CD14-positive monocyte (primary cell): ENCODE measurements at regions not wholly inside any gene's neighbourhood (a gene's known extent, or its start where the extent isn't known, plus 50 kb on each side); places are given as distances from the start of the nearest gene placed in this dataset.

ENCODE experiments used
- DNase-seq, 3 donors: peaks; one replicate each; pipeline ENCODE4 v3.0.0-alpha.2; 2011 to 2022
- H2AFZ ChIP-seq: 2 replicates; pipeline ENCODE4 v1.6.0; 2012; ENCODE audit warnings: mild to moderate bottlenecking, low read depth, low read length, inconsistent platforms; ENCODE audit not compliant: insufficient read depth, poor library complexity, severe bottlenecking
- H3K27ac ChIP-seq, 2 donors: 1 replicate in 1 of 2; 2 replicates in 1 of 2; pipeline ENCODE4 v1.5.1; 2012 to 2013; ENCODE audit warnings: low read length in 2 of 2, control low read depth in 1 of 2, inconsistent platforms in 1 of 2, low read depth in 1 of 2, mild to moderate bottlenecking in 1 of 2
- H3K27me3 ChIP-seq, 2 donors: one replicate each; pipeline versions ENCODE4 v1.6.0 to v1.6.1; 2011 to 2013; ENCODE audit warnings: low read length in 2 of 2; ENCODE audit not compliant: control insufficient read depth in 2 of 2, insufficient read depth in 2 of 2
- H3K36me3 ChIP-seq, 2 donors: replicated peaks in 1 of 2; 1 replicate in 1 of 2; 2 replicates in 1 of 2; pipeline versions ENCODE4 v1.5.1 to v1.6.1; 2012 to 2013; ENCODE audit warnings: low read length in 2 of 2, control low read depth in 1 of 2, inconsistent platforms in 1 of 2, mild to moderate bottlenecking in 1 of 2; ENCODE audit not compliant: insufficient read depth in 2 of 2, control insufficient read depth in 1 of 2
- H3K4me1 ChIP-seq, 2 donors: 1 replicate in 1 of 2; 2 replicates in 1 of 2; pipeline versions ENCODE4 v1.5.1 to v1.6.1; 2012 to 2013; ENCODE audit warnings: low read length in 2 of 2, control low read depth in 1 of 2, inconsistent platforms in 1 of 2, mild to moderate bottlenecking in 1 of 2, moderate library complexity in 1 of 2; ENCODE audit not compliant: insufficient read depth in 2 of 2, control insufficient read depth in 1 of 2
- H3K4me2 ChIP-seq: replicated peaks from 2 replicates; pipeline ENCODE3; 2012; ENCODE audit warnings: low read length, moderate library complexity, mild to moderate bottlenecking; ENCODE audit not compliant: poor library complexity, severe bottlenecking; ENCODE audit errors: extremely low read depth
- H3K4me3 ChIP-seq, 3 experiments: fragments of 200-600 bp in 1 of 3; sonication (generic) in 1 of 3; replicated peaks in 1 of 3; 1 replicate in 2 of 3; 2 replicates in 1 of 3; pipeline ENCODE4 v1.5.1; 2011 to 2013; ENCODE audit warnings: low read length in 3 of 3, mild to moderate bottlenecking in 3 of 3, control low read depth in 2 of 3, low read depth in 2 of 3, inconsistent platforms in 1 of 3, moderate library complexity in 1 of 3
- H3K79me2 ChIP-seq: 2 replicates; pipeline ENCODE4 v1.6.0; 2012; ENCODE audit warnings: mild to moderate bottlenecking, control low read depth, inconsistent platforms, low read length, moderate library complexity; ENCODE audit not compliant: insufficient read depth
- H3K9ac ChIP-seq: 2 replicates; pipeline ENCODE4 v1.6.0; 2017; ENCODE audit warnings: low read length, mild to moderate bottlenecking; ENCODE audit not compliant: insufficient read depth, poor library complexity, severe bottlenecking
- H3K9me3 ChIP-seq, 2 donors: replicated peaks in 1 of 2; 1 replicate in 1 of 2; 2 replicates in 1 of 2; pipeline versions ENCODE4 v1.5.1 to v1.6.1; 2012 to 2013; ENCODE audit warnings: low read length in 2 of 2, control low read depth in 1 of 2; ENCODE audit not compliant: control insufficient read depth in 1 of 2, insufficient read depth in 1 of 2
- H4K20me1 ChIP-seq: 2 replicates; pipeline ENCODE4 v1.6.0; 2012; ENCODE audit warnings: mild to moderate bottlenecking, low read length, control low read depth, moderate library complexity; ENCODE audit not compliant: insufficient read depth
- H3K27ac Mint-ChIP-seq, 7 donors: one replicate each; pipeline ENCODE4 v1.8.0; 2020; ENCODE audit warnings: mild to moderate bottlenecking in 7 of 7, mixed read lengths in 7 of 7, moderate library complexity in 6 of 7, inconsistent platforms in 2 of 7
- H3K27me3 Mint-ChIP-seq, 3 donors: one replicate each; pipeline ENCODE4 v1.8.0; 2021 to 2022; ENCODE audit warnings: low read depth in 3 of 3, mild to moderate bottlenecking in 3 of 3, mixed read lengths in 3 of 3, moderate library complexity in 3 of 3, inconsistent platforms in 1 of 3
- H3K36me3 Mint-ChIP-seq, 2 donors: one replicate each; pipeline ENCODE4 v1.8.0; 2020; ENCODE audit warnings: mixed read lengths in 2 of 2, inconsistent platforms in 1 of 2, mild to moderate bottlenecking in 1 of 2
- H3K4me1 Mint-ChIP-seq: one replicate; pipeline ENCODE4 v1.8.0; 2020; ENCODE audit warnings: mild to moderate bottlenecking, mixed read lengths
- H3K4me3 Mint-ChIP-seq, 2 donors: one replicate each; pipeline ENCODE4 v1.8.0; 2020; ENCODE audit warnings: mild to moderate bottlenecking in 2 of 2, mixed read lengths in 2 of 2, moderate library complexity in 1 of 2
- H3K9me3 Mint-ChIP-seq, 7 donors: one replicate each; pipeline ENCODE4 v1.8.0; 2020 to 2022; ENCODE audit warnings: mixed read lengths in 7 of 7, mild to moderate bottlenecking in 6 of 7, moderate library complexity in 6 of 7, inconsistent platforms in 2 of 7
- WGBS: methylation state at CpG from one replicate; pipeline ENCODE4 v1.1.5; 2013; ENCODE audit warnings: missing lambda C conversion rate; ENCODE audit not compliant: insufficient coverage; 5-methylcytosine and 5-hydroxymethylcytosine counted together
- intact Hi-C, 2 donors: fragments of 100-400 bp; cut with micrococcal nuclease; formaldehyde crosslinking; loops; one replicate each; pipeline versions ENCODE4 v1.15.0 to v1.15.1; 2023
- TF ChIP-seq, protein P1 (sequence below): fragments of 200-600 bp; IDR thresholded peaks from one replicate; pipeline ENCODE4 v1.8.0; 2022; ENCODE audit warnings: antibody characterized with exemption, mild to moderate bottlenecking

DNA sequence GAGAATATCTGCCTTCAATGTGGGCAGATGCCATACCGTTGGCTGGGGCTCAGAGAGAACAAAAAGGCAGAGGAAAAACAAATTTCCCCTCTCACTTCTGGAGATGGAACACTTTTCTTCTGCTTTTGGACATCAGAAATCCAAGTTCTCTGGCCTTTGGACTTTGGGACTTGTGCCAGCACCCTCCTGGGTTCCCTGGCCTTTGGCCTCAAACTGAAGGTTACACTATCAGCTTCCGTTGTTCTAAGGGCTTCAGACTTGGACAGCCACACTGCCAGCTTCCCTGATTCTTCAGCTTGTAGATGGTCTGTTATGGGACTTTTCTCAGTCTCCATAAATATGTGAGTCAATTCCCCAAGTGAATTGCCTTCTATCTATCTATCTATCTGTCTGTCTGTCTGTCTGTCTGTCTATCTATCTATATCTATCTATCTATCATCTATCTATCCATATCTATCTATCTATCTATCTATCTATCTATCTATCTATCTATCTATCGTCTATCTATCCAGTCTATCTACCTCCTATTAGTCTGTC lies 778.1 kb upstream of the TMPRSS15 start:
- Histone ChIP-seq H3K36me3 (no peaks in the 10 kb centered on the region), H3K27ac (no peak overlapping the region), H3K4me1 (no peaks in the 10 kb centered on the region), H3K4me2 (no peak overlapping the region), H3K9me3 (peaks cover 3 to 6% of the 10 kb centered on the region in 2 donors), H4K20me1 (no peaks in the 10 kb centered on the region), H3K4me3 (no peak overlapping the region), H3K79me2 (no peaks in the 10 kb centered on the region), H3K9ac (no peak overlapping the region), H3K27me3 (no peaks in the 10 kb centered on the region), H2AFZ (no peak overlapping the region)
- DNase-seq: no peak
- 90% methylated on average over 2 of the region's 3 CpGs for WGBS
- H3K36me3 Mint-ChIP-seq: no peaks in the 10 kb centered on the region
- intact Hi-C loops: no loop called here
- H3K4me3 Mint-ChIP-seq: no peak overlapping the region
- TF ChIP-seq, protein P1, sequence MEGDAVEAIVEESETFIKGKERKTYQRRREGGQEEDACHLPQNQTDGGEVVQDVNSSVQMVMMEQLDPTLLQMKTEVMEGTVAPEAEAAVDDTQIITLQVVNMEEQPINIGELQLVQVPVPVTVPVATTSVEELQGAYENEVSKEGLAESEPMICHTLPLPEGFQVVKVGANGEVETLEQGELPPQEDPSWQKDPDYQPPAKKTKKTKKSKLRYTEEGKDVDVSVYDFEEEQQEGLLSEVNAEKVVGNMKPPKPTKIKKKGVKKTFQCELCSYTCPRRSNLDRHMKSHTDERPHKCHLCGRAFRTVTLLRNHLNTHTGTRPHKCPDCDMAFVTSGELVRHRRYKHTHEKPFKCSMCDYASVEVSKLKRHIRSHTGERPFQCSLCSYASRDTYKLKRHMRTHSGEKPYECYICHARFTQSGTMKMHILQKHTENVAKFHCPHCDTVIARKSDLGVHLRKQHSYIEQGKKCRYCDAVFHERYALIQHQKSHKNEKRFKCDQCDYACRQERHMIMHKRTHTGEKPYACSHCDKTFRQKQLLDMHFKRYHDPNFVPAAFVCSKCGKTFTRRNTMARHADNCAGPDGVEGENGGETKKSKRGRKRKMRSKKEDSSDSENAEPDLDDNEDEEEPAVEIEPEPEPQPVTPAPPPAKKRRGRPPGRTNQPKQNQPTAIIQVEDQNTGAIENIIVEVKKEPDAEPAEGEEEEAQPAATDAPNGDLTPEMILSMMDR: no peak
- H3K4me1 Mint-ChIP-seq: no peaks in the 10 kb centered on the region
- H3K9me3 Mint-ChIP-seq: peaks cover 0 to 9% (median 5%) of the 10 kb centered on the region in 7 donors
- no peak overlapping the region for H3K27ac Mint-ChIP-seq
- no peaks in the 10 kb centered on the region for H3K27me3 Mint-ChIP-seq

DNA sequence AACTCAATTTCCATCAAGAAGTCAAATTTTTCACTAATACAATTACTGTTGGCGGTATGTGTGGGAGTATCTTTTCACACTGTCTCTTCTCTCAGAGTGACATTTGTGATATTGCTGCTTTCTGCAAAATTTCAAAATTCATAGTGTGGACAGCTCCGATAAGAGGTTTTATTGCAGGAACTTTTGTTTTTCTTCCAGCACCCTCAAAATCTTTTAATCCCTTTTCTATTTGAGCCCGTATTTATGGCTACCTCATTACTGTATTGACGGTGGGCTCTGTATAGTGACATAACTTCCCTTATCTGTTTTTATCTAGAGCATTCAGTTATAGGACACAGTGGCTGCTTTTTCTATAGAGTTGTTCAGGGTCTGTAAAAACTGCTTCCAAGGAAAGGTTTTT lies 794.4 kb upstream of the TMPRSS15 start:
- Mint-ChIP-seq H3K4me3 (no peak overlapping the region), H3K9me3 (peaks cover 0 to 13% (median 4%) of the 10 kb centered on the region in 7 donors), H3K36me3 (no peaks in the 10 kb centered on the region), H3K27ac (no peak overlapping the region), H3K4me1 (no peaks in the 10 kb centered on the region), H3K27me3 (peaks cover 0 to 1% (median 0%) of the 10 kb centered on the region in 3 donors)
- no peak for DNase-seq
- no peak overlapping the region for H3K9ac ChIP-seq
- no peak overlapping the region for H3K4me3 ChIP-seq
- H3K4me2 ChIP-seq: no peak overlapping the region
- intact Hi-C loops: no loop called here
- H3K9me3 ChIP-seq: peaks cover 0 to 3% of the 10 kb centered on the region in 2 donors
- H3K27ac ChIP-seq: no peak overlapping the region
- no peaks in the 10 kb centered on the region for H3K27me3 ChIP-seq
- H3K79me2 ChIP-seq: no peaks in the 10 kb centered on the region
- no peaks in the 10 kb centered on the region for H3K36me3 ChIP-seq
- TF ChIP-seq, protein P1: no peak
- H4K20me1 ChIP-seq: no peaks in the 10 kb centered on the region
- H2AFZ ChIP-seq: no peak overlapping the region
- no CpG with 5 or more reads among the region's 4 CpGs for WGBS
- H3K4me1 ChIP-seq: no peaks in the 10 kb centered on the region
